ENCODE measurements at regions not wholly inside any gene's neighbourhood (a gene's known extent, or its start where the extent isn't known, plus 50 kb on each side); places are given as distances from the start of the nearest gene placed in this dataset.
A peak's percentile ranks its signal among the peaks of the same experiment; 100 is the strongest.

DNA sequence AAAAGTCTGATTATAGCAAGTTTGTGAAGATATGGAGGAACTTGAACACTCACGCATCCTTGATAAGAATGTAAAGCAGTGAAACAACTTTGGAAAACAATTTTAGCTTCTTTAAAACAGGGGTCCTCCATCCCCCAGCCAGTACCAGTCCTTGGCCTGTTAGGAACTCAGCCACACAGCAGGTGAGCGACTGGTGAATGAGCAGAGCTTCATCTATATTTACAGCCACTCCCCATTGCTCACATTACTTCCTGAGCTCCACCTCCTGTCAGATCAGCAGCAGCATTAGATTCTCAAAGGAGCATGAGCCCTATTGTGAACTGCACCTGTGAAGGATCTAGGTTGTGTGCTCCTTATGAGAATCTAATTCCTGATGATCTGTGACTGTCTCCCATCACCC lies 530.3 kb upstream of the PRKX start:
- Histone ChIP-seq H4K20me1 (ENCODE audit: insufficient read depth, low read length, poor library complexity, severe bottlenecking) (no peaks in the 10 kb centered on the region), H2AFZ (ENCODE audit: low read length) (no peak overlapping the region), H3F3A (ENCODE audit: low read depth) (no peaks in the 10 kb centered on the region), H3K9me3 (ENCODE audit: insufficient read depth, low read depth, low read length) (no peaks in the 10 kb centered on the region; the same call in 1 of the 2 replicates), H3K9me2 (replicated peaks; ENCODE audit: low read depth, low read length) (no peaks in the 10 kb centered on the region), H3K9ac (ENCODE audit: low read depth, low read length, poor library complexity, severe bottlenecking) (no peak overlapping the region), H3K4me3 (ENCODE audit: low read length, poor library complexity, severe bottlenecking) (no peak overlapping the region), H3K36me3 (ENCODE audit: insufficient read depth, low read length) (no peaks in the 10 kb centered on the region), H3K4me1 (ENCODE audit: insufficient read depth, low read length, poor library complexity, severe bottlenecking) (no peaks in the 10 kb centered on the region), H3K79me2 (ENCODE audit: insufficient read depth, low read length) (no peaks in the 10 kb centered on the region), H3K4me2 (ENCODE audit: low read depth, low read length, poor library complexity, severe bottlenecking) (no peak overlapping the region), H3K27me3 (ENCODE audit: insufficient read depth, low read length, poor library complexity, severe bottlenecking) (no peaks in the 10 kb centered on the region)
- no peak for TF ChIP-seq EZH2phosphoT487 (IDR thresholded peaks at IDR 0.05; ENCODE audit: borderline replicate concordance)
- TF ChIP-seq, protein P1, sequence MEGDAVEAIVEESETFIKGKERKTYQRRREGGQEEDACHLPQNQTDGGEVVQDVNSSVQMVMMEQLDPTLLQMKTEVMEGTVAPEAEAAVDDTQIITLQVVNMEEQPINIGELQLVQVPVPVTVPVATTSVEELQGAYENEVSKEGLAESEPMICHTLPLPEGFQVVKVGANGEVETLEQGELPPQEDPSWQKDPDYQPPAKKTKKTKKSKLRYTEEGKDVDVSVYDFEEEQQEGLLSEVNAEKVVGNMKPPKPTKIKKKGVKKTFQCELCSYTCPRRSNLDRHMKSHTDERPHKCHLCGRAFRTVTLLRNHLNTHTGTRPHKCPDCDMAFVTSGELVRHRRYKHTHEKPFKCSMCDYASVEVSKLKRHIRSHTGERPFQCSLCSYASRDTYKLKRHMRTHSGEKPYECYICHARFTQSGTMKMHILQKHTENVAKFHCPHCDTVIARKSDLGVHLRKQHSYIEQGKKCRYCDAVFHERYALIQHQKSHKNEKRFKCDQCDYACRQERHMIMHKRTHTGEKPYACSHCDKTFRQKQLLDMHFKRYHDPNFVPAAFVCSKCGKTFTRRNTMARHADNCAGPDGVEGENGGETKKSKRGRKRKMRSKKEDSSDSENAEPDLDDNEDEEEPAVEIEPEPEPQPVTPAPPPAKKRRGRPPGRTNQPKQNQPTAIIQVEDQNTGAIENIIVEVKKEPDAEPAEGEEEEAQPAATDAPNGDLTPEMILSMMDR (conservative IDR thresholded peaks at IDR 0.05; ENCODE audit: low read length): no peak

DNA sequence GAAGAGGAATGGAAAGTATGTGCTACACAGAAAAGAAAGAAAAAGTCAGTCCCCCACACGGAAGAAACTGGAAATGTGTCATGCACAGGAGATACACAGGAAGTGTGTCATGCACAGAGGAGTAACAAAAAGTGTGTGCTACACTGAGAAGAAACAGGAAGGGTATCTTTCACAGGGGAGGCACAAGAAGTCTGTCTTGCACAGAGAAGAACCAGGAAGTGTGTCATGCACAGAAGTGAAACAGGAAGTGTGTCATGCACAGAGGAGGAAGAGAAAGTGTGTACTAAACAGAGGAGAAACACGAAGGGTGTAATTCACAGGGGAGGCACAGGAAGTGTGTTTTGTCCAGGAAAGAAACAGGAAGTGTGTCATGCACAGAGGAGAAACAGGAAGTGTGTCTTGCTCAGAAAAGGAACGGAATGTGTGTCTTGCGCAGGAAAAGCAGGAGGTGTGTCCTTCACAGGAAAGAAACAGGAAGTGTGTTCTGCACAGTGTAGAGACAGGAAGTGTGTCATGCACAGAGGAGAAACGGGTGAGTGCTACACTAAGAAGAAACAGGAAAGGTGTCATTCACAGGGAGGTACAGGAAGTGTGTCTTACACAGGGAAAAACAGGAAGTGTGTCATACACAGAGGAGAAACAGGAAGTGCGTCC lies 527.2 kb upstream of the PRKX start:
- Histone ChIP-seq H3K4me3 (ENCODE audit: low read length, poor library complexity, severe bottlenecking) (no peak overlapping the region), H2AFZ (ENCODE audit: low read length) (peak overlapping the region; percentile 55; the same call in 1 of the 2 replicates), H3K4me1 (ENCODE audit: insufficient read depth, low read length, poor library complexity, severe bottlenecking) (no peaks in the 10 kb centered on the region)

GRCh38 chrX:4239650-4240540 lies 526.4 kb upstream of the PRKX start:
- H3K4me2 ChIP-seq (ENCODE audit: low read depth, low read length, poor library complexity, severe bottlenecking): no peak overlapping the region
- no peaks in the 10 kb centered on the region for H3K9me2 ChIP-seq (replicated peaks; ENCODE audit: low read depth, low read length)

More for the DNA sequence above, 527.2 kb upstream of the PRKX start:
- Histone ChIP-seq H3K9ac (ENCODE audit: low read depth, low read length, poor library complexity, severe bottlenecking) (no peak overlapping the region), H3K27me3 (ENCODE audit: insufficient read depth, low read length, poor library complexity, severe bottlenecking) (no peaks in the 10 kb centered on the region), H3K9me3 (ENCODE audit: insufficient read depth, low read depth, low read length) (no peaks in the 10 kb centered on the region; the same call in 1 of the 2 replicates), H3K79me2 (ENCODE audit: insufficient read depth, low read length) (no peaks in the 10 kb centered on the region), H3K4me2 (ENCODE audit: low read depth, low read length, poor library complexity, severe bottlenecking) (no peak overlapping the region), H3K9me2 (replicated peaks; ENCODE audit: low read depth, low read length) (no peaks in the 10 kb centered on the region), H3F3A (ENCODE audit: low read depth) (no peaks in the 10 kb centered on the region), H3K36me3 (ENCODE audit: insufficient read depth, low read length) (no peaks in the 10 kb centered on the region), H4K20me1 (ENCODE audit: insufficient read depth, low read length, poor library complexity, severe bottlenecking) (no peaks in the 10 kb centered on the region)
- TF ChIP-seq, protein P1 (conservative IDR thresholded peaks at IDR 0.05; ENCODE audit: low read length): no peak
- TF ChIP-seq EZH2phosphoT487 (IDR thresholded peaks at IDR 0.05; ENCODE audit: borderline replicate concordance): no peak

More at GRCh38 chrX:4239650-4240540, 526.4 kb upstream of the PRKX start:
- no peak for TF ChIP-seq EZH2phosphoT487 (IDR thresholded peaks at IDR 0.05; ENCODE audit: borderline replicate concordance)
- TF ChIP-seq, protein P1 (conservative IDR thresholded peaks at IDR 0.05; ENCODE audit: low read length): no peak
- H3K4me3 ChIP-seq (ENCODE audit: low read length, poor library complexity, severe bottlenecking): no peak overlapping the region
- no peaks in the 10 kb centered on the region; the same call in 1 of the 2 replicates for H3K9me3 ChIP-seq (ENCODE audit: insufficient read depth, low read depth, low read length)
- H3K36me3 ChIP-seq (ENCODE audit: insufficient read depth, low read length): no peaks in the 10 kb centered on the region
- H3K27me3 ChIP-seq (ENCODE audit: insufficient read depth, low read length, poor library complexity, severe bottlenecking): no peaks in the 10 kb centered on the region
- H3K9ac ChIP-seq (ENCODE audit: low read depth, low read length, poor library complexity, severe bottlenecking): no peak overlapping the region
- no peaks in the 10 kb centered on the region for H3K79me2 ChIP-seq (ENCODE audit: insufficient read depth, low read length)
- peak overlapping the region; percentile 55; the same call in 1 of the 2 replicates for H2AFZ ChIP-seq (ENCODE audit: low read length)
- H3F3A ChIP-seq (ENCODE audit: low read depth): no peaks in the 10 kb centered on the region
- H4K20me1 ChIP-seq (ENCODE audit: insufficient read depth, low read length, poor library complexity, severe bottlenecking): no peaks in the 10 kb centered on the region
- H3K4me1 ChIP-seq (ENCODE audit: insufficient read depth, low read length, poor library complexity, severe bottlenecking): no peaks in the 10 kb centered on the region

Data from Loucy (cell line).